Caco-2 (cell line): ENCODE measurements at regions not wholly inside any gene's neighbourhood (a gene's known extent, or its start where the extent isn't known, plus 50 kb on each side); places are given as distances from the start of the nearest gene placed in this dataset.

Source experiments
- BruUV-seq: library from RNA; stranded (reverse); fragments of 400-500 nt; replicated peaks from 2 replicates; lab custom pipeline; 2021; lab: Mats Ljungman, UMichigan
- CTCF ChIA-PET: fragments of 300-600 bp; sonication (Branson Sonifier 250); formaldehyde crosslinking; loops from one replicate; lab custom pipeline; 2022; ENCODE audit warnings: antibody characterized with exemption; lab: Charles Lee
- POLR2A ChIA-PET: fragments of 300-600 bp; sonication (Branson Sonifier 250); formaldehyde crosslinking; loops from one replicate; lab custom pipeline; 2022; ENCODE audit warnings: antibody characterized with exemption; lab: Charles Lee
- DNase-seq, 2 experiments: peaks; one replicate each; pipeline versions ENCODE4 v3.0.0 to v3.0.0-alpha.2; 2020 to 2022
- H3K27me3 ChIP-seq: replicated peaks from 2 replicates; pipeline ENCODE4 v1.6.0; 2011; ENCODE audit warnings: low read length; ENCODE audit not compliant: control insufficient read depth, insufficient read depth
- H3K36me3 ChIP-seq: 2 replicates; pipeline ENCODE4 v1.5.1; 2011; ENCODE audit warnings: low read length; ENCODE audit not compliant: control insufficient read depth, insufficient read depth
- H3K4me1 ChIP-seq: fragments of 250-450 bp; sonication (Bioruptor Pico); 2 replicates; pipeline ENCODE4 v1.5.1; 2020; ENCODE audit warnings: mild to moderate bottlenecking
- H3K4me3 ChIP-seq: 2 replicates; pipeline ENCODE4 v1.5.1; 2011; ENCODE audit warnings: low read depth, mild to moderate bottlenecking, control low read depth, low read length
- H3K9me3 ChIP-seq: fragments of 250-450 bp; sonication (Bioruptor Pico); 2 replicates; pipeline ENCODE4 v1.5.1; 2020; ENCODE audit warnings: mild to moderate bottlenecking, moderate library complexity
- H3K27ac Mint-ChIP-seq: one replicate; pipeline ENCODE4 v1.8.0; 2022; ENCODE audit warnings: mixed read lengths; ENCODE audit not compliant: unreplicated experiment
- H3K27me3 Mint-ChIP-seq: one replicate; pipeline ENCODE4 v1.8.0; 2022; ENCODE audit warnings: mixed read lengths; ENCODE audit not compliant: insufficient read depth, unreplicated experiment
- H3K36me3 Mint-ChIP-seq: one replicate; pipeline ENCODE4 v1.8.0; 2022; ENCODE audit warnings: mild to moderate bottlenecking, mixed read lengths; ENCODE audit not compliant: insufficient read depth, unreplicated experiment
- H3K4me1 Mint-ChIP-seq: one replicate; pipeline ENCODE4 v1.8.0; 2022; ENCODE audit warnings: low read depth, mixed read lengths; ENCODE audit not compliant: unreplicated experiment
- H3K4me3 Mint-ChIP-seq: one replicate; pipeline ENCODE4 v1.8.0; 2022; ENCODE audit warnings: mild to moderate bottlenecking, moderate library complexity, mixed read lengths; ENCODE audit not compliant: unreplicated experiment
- H3K9me3 Mint-ChIP-seq: one replicate; pipeline ENCODE4 v1.8.0; 2022; ENCODE audit warnings: mixed read lengths; ENCODE audit not compliant: unreplicated experiment
- CTCF ChIP-seq, 2 experiments: fragments of 200-600 bp in 1 of 2; IDR thresholded peaks; 1 replicate in 1 of 2; 2 replicates in 1 of 2; pipeline versions ENCODE4 v1.5.1 to v1.8.0; 2011 to 2022; ENCODE audit warnings: antibody characterized with exemption in 1 of 2, control low read depth in 1 of 2, inconsistent platforms in 1 of 2, low read depth in 1 of 2, low read length in 1 of 2, mild to moderate bottlenecking in 1 of 2, moderate library complexity in 1 of 2; ENCODE audit not compliant: insufficient read depth in 1 of 2, severe bottlenecking in 1 of 2, unreplicated experiment in 1 of 2
- intact Hi-C: fragments of 100-400 bp; cut with micrococcal nuclease; formaldehyde crosslinking; loops from one replicate; pipeline ENCODE4 v1.10.0; 2022; ENCODE audit not compliant: unreplicated experiment

- Mint-ChIP-seq H3K4me1 (no peaks in the 10 kb centered on the region), H3K36me3 (peaks cover 12% of the 10 kb centered on the region), H3K4me3 (peak overlapping the region; percentile 48), H3K9me3 (peaks cover 11% of the 10 kb centered on the region), H3K27ac (peak overlapping the region; percentile 92), H3K27me3 (no peaks in the 10 kb centered on the region)
- H3K4me3 ChIP-seq, result no peak overlapping the region
- no peaks in the 10 kb centered on the region for H3K36me3 ChIP-seq
- H3K9me3 ChIP-seq, result peaks cover 15% of the 10 kb centered on the region
- TF ChIP-seq CTCF (IDR thresholded peaks at IDR 0.05; ENCODE audit: insufficient read depth in 1 of 2, low read depth in 1 of 2, low read length in 1 of 2, severe bottlenecking in 1 of 2, unreplicated experiment in 1 of 2), result no peak
- intact Hi-C loops, result loop anchor here (2.0 kb wide), 1 partner anchor 18 kb away; no protein-coding TSS in a partner anchor
- DNase-seq, result no peak
- ChIA-PET POLR2A (no interaction called here), CTCF (no interaction called here)
- no TSS peak for BruUV-seq
- H3K27me3 ChIP-seq, result no peaks in the 10 kb centered on the region
- peaks cover 25% of the 10 kb centered on the region for H3K4me1 ChIP-seq
Observed at GRCh38 chr1:67514786-67515185, 84.6 kb upstream of the SERBP1 start.

- Histone ChIP-seq H3K9me3 (peaks cover 15% of the 10 kb centered on the region), H3K36me3 (no peaks in the 10 kb centered on the region), H3K27me3 (no peaks in the 10 kb centered on the region), H3K4me1 (peaks cover 25% of the 10 kb centered on the region), H3K4me3 (no peak overlapping the region)
- H3K4me1 Mint-ChIP-seq, result no peaks in the 10 kb centered on the region
- peaks cover 12% of the 10 kb centered on the region for H3K36me3 Mint-ChIP-seq
- no peak for DNase-seq
- H3K4me3 Mint-ChIP-seq, result no peak overlapping the region
- peak overlapping the region; percentile 45 for H3K27ac Mint-ChIP-seq
- BruUV-seq, result no TSS peak
- intact Hi-C loops, result loop anchor here (2.0 kb wide), 1 partner anchor 17 kb away; no protein-coding TSS in a partner anchor
- H3K9me3 Mint-ChIP-seq, result peaks cover 11% of the 10 kb centered on the region
- POLR2A ChIA-PET, result no interaction called here
- H3K27me3 Mint-ChIP-seq, result no peaks in the 10 kb centered on the region
- TF ChIP-seq CTCF (IDR thresholded peaks at IDR 0.05; ENCODE audit: insufficient read depth in 1 of 2, low read depth in 1 of 2, low read length in 1 of 2, severe bottlenecking in 1 of 2, unreplicated experiment in 1 of 2), result no peak
- CTCF ChIA-PET, result no interaction called here
Observed at GRCh38 chr1:67515324-67516080, 85.3 kb upstream of the SERBP1 start.

GRCh38 chr1:67517046-67517445 is 86.8 kb upstream of the SERBP1 start:
- peaks cover 15% of the 10 kb centered on the region for H3K9me3 ChIP-seq
- H3K9me3 Mint-ChIP-seq, result peaks cover 11% of the 10 kb centered on the region
- H3K4me1 ChIP-seq, result peaks cover 27% of the 10 kb centered on the region
- ChIA-PET POLR2A (no interaction called here), CTCF (no interaction called here)
- H3K27ac Mint-ChIP-seq, result no peak overlapping the region
- peaks cover 1% of the 10 kb centered on the region for H3K4me1 Mint-ChIP-seq
- no TSS peak for BruUV-seq
- no peak overlapping the region for H3K4me3 ChIP-seq
- intact Hi-C loops, result no loop called here
- no peak for DNase-seq
- peaks cover 13% of the 10 kb centered on the region for H3K36me3 Mint-ChIP-seq
- no peak overlapping the region for H3K4me3 Mint-ChIP-seq
- no peaks in the 10 kb centered on the region for H3K27me3 ChIP-seq
- H3K27me3 Mint-ChIP-seq, result no peaks in the 10 kb centered on the region
- H3K36me3 ChIP-seq, result no peaks in the 10 kb centered on the region
- no peak for TF ChIP-seq CTCF (IDR thresholded peaks at IDR 0.05; ENCODE audit: insufficient read depth in 1 of 2, low read depth in 1 of 2, low read length in 1 of 2, severe bottlenecking in 1 of 2, unreplicated experiment in 1 of 2)
